GM21360 (cell line): ENCODE measurements at regions not wholly inside any gene's neighbourhood (a gene's known extent, or its start where the extent isn't known, plus 50 kb on each side); places are given as distances from the start of the nearest gene placed in this dataset.

ENCODE experiments used
- ATAC-seq: cut with Tn5 transposase; IDR thresholded peaks from one replicate; pipeline ENCODE4 v1.9.1; 2021; ENCODE audit warnings: mild to moderate bottlenecking, moderate library complexity; ENCODE audit not compliant: unreplicated experiment

DNA sequence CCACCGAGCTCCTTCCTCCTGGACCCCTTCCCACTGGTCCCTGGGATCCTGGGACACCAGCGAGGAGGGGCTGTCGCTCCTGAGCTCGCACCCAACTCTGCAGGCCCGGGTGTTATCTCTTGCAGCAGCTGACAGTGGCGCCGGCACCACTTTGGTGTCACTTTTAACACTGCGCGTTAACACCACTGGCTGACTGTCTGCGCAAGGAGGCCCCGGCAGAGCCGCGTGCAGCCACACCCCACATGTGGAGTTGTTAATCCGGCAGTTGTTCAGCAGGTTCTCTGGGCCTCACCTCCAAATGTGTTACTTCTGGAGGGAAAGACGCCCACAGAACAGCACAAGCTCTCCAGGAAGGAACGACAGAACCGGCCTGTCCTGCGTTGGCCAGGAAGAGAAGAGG, 155.0 kb upstream of the GLI2 start:
- ATAC-seq: no peak

- ATAC-seq: no peak
Measured at GRCh38 chr2:120583121-120583520, 152.5 kb upstream of the GLI2 start.

- ATAC-seq: no peak
Measured at GRCh38 chr2:120583851-120584570, 151.7 kb upstream of the GLI2 start.

GRCh38 chr2:120586507-120587278, 149.0 kb upstream of the GLI2 start:
- no peak for ATAC-seq

- no peak for ATAC-seq
Measured at GRCh38 chr2:120587279-120587996, 148.2 kb upstream of the GLI2 start.

DNA sequence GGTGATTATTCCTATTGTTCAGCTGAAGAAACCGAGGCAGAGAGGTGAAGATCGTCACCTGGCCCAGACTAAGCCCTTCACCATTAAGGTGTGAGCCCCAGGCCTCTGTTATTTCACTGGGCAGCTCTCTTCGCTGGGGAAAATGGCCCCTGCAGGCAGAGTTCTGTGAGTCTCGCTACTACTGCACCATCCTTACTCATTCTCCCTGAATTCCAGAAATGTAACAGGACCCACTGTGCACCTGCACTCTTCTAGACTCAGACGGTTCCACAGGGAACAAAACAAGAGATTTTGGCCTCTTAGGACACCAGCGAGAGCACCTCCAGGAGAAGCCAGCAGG, 147.7 kb upstream of the GLI2 start:
- ATAC-seq: no peak

DNA sequence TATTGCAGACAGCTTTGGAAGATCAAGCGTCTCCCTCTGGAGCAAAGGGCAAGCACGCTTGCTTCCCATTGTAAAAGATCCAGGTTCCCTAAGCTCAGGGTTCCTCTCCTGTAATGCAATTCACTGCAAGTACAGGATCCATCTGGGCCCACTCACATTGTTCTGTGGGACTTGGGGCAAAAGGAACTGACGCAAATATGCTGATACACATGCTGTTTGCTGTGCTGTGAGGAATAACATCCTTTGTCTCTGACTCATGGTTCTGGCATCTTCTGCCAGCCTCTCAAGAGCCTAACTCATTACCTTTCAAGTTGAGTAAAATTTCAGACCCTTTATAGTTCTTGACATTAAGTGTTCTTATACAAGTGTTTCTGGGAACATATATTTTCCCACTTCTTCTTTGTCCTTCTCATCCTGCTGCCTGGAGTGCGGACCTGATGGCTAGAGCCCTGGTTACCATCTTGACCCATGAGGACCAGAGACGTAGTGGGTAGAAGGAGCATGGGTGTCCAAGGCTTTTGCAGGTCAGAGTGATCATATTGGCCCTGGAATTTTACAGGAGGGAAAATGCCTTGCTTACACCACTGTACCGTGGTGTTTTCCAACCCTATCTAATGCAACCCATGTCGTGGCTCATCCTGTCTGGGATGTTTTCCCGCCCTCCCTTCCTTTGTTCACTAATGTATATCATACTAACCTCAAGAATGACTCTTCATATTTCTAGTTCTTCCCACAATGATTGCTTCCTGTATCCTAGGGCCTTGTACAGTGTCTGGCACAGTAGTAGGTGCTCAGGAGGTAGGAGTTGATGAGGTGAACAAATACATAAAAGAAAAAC, 145.7 kb upstream of the GLI2 start:
- ATAC-seq: no peak

DNA sequence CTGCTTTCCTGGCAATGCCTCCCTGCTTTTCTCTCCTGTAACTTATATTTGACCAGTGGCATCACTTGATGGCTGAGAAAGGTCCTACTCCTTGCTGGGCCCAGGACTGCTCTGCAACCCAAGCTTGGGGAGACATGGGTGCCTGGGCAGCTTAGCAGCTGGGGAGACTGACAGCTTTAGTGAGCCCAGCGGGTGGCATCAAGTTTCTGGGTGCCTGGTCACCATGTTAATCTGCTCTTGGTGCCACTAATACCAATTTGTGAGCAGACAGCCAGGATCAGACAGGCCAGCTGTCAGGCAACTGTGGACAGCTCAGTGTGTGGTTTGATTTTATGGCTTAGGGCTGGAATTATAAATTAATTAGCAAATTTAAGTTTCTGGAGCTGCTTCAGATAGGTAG, 144.8 kb upstream of the GLI2 start:
- ATAC-seq: no peak

- ATAC-seq: no peak
Measured at GRCh38 chr2:120591572-120591971, 144.1 kb upstream of the GLI2 start.

DNA sequence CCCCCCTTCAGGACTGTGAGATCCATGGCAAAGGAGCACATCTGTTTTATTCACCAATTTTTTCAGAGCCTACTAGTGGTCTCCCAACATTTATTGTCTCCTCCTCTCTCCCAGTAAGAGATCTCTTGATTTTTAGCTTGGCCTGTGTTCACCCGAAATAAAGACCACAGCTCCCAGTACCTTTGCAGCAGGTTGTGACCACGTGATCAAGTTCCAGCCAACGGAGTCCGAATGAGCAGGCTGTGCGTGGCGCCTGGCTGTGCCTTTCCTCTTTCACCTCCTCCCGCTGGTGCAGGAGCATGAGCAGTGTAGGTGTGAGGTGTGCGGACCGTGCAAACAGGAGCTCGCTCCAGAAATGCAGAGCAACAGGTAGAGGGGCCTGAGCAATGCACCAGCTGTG, 143.6 kb upstream of the GLI2 start:
- ATAC-seq: no peak

- no peak for ATAC-seq
Measured at GRCh38 chr2:120593921-120594686, 141.6 kb upstream of the GLI2 start.

GRCh38 chr2:120594856-120595685, 140.6 kb upstream of the GLI2 start:
- no peak for ATAC-seq

- no peak for ATAC-seq
Measured at GRCh38 chr2:120595739-120596138, 139.9 kb upstream of the GLI2 start.

GRCh38 chr2:120596191-120596811, 139.4 kb upstream of the GLI2 start:
- no peak for ATAC-seq

- no peak for ATAC-seq
Measured at GRCh38 chr2:120596990-120597594, 138.6 kb upstream of the GLI2 start.

- no peak for ATAC-seq
Measured at GRCh38 chr2:120597595-120598193, 138.0 kb upstream of the GLI2 start.

DNA sequence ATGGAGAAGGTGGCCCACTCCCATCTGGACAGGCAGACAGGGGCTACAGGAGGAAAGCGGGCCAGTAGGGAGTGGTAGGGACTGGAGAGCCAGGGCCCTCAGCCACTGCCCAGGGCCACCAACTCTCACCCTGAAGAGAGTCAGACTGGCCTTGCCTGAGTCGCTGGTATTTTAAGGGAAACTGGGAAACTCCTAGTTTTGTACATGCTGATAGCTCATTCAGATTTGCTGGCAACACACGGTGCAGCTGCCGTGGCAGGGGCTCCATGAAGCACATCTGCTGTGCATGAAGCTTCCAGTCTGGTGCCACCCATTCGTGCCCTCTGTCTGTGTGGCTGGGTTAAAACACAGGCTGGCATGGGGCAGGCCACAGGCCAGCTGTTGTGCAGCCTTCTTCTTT, 137.3 kb upstream of the GLI2 start:
- ATAC-seq: no peak

DNA sequence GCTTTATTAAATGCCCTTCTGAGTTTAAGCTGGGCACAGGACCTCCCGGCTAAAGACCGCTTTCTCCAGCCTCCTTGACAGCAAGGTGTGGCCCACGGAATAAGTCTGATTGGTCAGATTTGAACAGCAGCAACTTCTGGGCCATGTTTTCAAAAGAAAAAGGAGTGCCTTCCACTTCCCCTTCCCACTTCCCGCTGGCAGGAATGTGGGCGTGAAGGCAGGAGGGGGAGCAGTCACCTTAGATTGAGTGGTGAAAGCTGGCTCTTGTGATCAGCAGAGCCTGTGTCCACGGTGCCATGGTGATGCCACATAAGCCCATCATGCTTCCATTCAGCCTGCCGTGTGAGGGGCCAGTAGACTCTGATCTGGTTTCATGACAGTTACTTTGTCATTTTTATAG, 136.6 kb upstream of the GLI2 start:
- no peak for ATAC-seq
